OCI-LY3 (cell line): ENCODE measurements at regions not wholly inside any gene's neighbourhood (a gene's known extent, or its start where the extent isn't known, plus 50 kb on each side); places are given as distances from the start of the nearest gene placed in this dataset.

ENCODE experiments used
- CTCF ChIP-seq: fragments of 200-600, 300-600 bp; sonication (generic); IDR thresholded peaks from 2 replicates; pipeline ENCODE4 v1.5.1; 2014; ENCODE audit warnings: antibody characterized with exemption, low read length, low read depth
- EZH2phosphoT487 ChIP-seq: fragments of 200-600 bp; shearing (Covaris generic); IDR thresholded peaks from 2 replicates; pipeline ENCODE4 v1.6.1; 2018; ENCODE audit warnings: antibody characterized with exemption, mixed run types, low read depth

DNA sequence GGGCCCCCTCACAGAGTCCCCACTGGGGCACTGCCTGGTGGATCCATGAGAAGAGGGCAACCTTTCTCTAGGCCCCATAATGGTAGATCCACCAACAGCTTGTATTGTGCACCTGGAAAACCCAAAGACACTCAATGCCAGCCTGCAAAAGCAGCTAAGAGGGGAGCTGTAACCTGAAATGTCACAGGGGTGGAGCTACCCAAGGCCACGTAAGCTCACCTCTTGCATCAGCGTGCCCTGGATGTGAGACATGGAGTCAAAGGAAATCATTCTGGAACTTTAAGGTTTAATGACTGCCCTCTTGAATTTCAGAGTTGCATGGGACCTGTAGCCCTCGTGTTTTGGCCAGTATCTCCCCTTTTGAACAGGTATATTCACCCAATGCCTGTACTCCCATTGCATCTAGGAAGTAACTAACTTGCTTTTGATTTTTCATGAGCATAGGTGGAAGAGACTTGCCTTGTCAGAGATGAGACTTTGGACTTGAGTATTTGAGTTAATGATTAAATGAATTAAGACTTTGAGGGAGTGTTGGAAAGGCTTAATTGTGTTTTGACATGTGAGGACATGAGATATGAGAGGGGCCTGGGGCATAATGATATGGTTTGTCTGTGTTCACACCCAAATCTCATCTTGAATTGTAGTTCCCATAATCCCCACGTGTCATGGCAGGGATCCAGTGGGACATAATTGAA, 900.9 kb upstream of the ROBO1 start:
- TF ChIP-seq CTCF (no peak), EZH2phosphoT487 (no peak)
